Neuronal stem cell (in vitro differentiated cells): ENCODE measurements at regions not wholly inside any gene's neighbourhood (a gene's known extent, or its start where the extent isn't known, plus 50 kb on each side); places are given as distances from the start of the nearest gene placed in this dataset.

Experiments
- DNase-seq: peaks from one replicate; pipeline ENCODE4 v3.0.0-alpha.2; 2013; ENCODE audit warnings: low spot score
- H2AFZ ChIP-seq: one replicate; pipeline ENCODE4 v1.6.1; 2013; ENCODE audit warnings: mild to moderate bottlenecking, low read length, inconsistent platforms
- H2AK5ac ChIP-seq: 2 replicates; pipeline ENCODE4 v1.6.1; 2013; ENCODE audit warnings: low read depth, mild to moderate bottlenecking, inconsistent platforms, low read length, moderate library complexity, mixed read lengths
- H2BK120ac ChIP-seq: 2 replicates; pipeline ENCODE4 v1.6.1; 2013; ENCODE audit warnings: low read depth, mild to moderate bottlenecking, inconsistent platforms, low read length, moderate library complexity, mixed read lengths
- H2BK12ac ChIP-seq: one replicate; pipeline ENCODE4 v1.6.1; 2013; ENCODE audit warnings: low read length, inconsistent platforms
- H2BK15ac ChIP-seq: 2 replicates; pipeline ENCODE4 v1.6.1; 2013; ENCODE audit warnings: mild to moderate bottlenecking, low read length, inconsistent platforms, mixed read lengths
- H2BK5ac ChIP-seq: one replicate; pipeline ENCODE4 v1.6.1; 2013; ENCODE audit warnings: inconsistent platforms, mild to moderate bottlenecking, low read length, moderate library complexity
- H3K14ac ChIP-seq: one replicate; pipeline ENCODE4 v1.6.1; 2013; ENCODE audit warnings: low read length, inconsistent platforms
- H3K18ac ChIP-seq: 2 replicates; pipeline ENCODE4 v1.6.1; 2013; ENCODE audit warnings: low read length, inconsistent platforms
- H3K23ac ChIP-seq: 2 replicates; pipeline ENCODE4 v1.6.1; 2013; ENCODE audit warnings: low read depth, mild to moderate bottlenecking, mixed read lengths, low read length, inconsistent platforms; ENCODE audit not compliant: poor library complexity
- H3K27ac ChIP-seq: replicated peaks from 3 replicates; pipeline ENCODE4 v1.5.1; 2013; ENCODE audit warnings: low read length, inconsistent platforms
- H3K27me3 ChIP-seq, 3 experiments: 2 replicates each; pipeline ENCODE4 v1.6.1; 2013; ENCODE audit warnings: low read length in 3 of 3, mild to moderate bottlenecking in 2 of 3, inconsistent platforms in 1 of 3, low read depth in 1 of 3, mixed read lengths in 1 of 3, moderate library complexity in 1 of 3; ENCODE audit not compliant: control insufficient read depth in 3 of 3, insufficient read depth in 3 of 3
- H3K36me3 ChIP-seq, 2 donors: replicated peaks in 1 of 2; 2 replicates each; pipeline ENCODE4 v1.6.1; 2013; ENCODE audit warnings: low read length in 2 of 2; ENCODE audit not compliant: control insufficient read depth in 2 of 2, insufficient read depth in 2 of 2
- H3K4ac ChIP-seq: 2 replicates; pipeline ENCODE4 v1.6.1; 2013; ENCODE audit warnings: inconsistent platforms, mild to moderate bottlenecking, low read length, moderate library complexity
- H3K4me1 ChIP-seq, 2 donors: 1 replicate in 1 of 2; 2 replicates in 1 of 2; pipeline ENCODE4 v1.6.1; 2013; ENCODE audit warnings: low read length in 2 of 2, low read depth in 1 of 2; ENCODE audit not compliant: control insufficient read depth in 2 of 2, insufficient read depth in 1 of 2
- H3K4me2 ChIP-seq: one replicate; pipeline ENCODE4 v1.6.1; 2013; ENCODE audit warnings: mild to moderate bottlenecking, low read length, inconsistent platforms; ENCODE audit not compliant: insufficient read depth, poor library complexity, severe bottlenecking
- H3K4me3 ChIP-seq, 2 donors: 2 replicates each; pipeline ENCODE4 v1.5.1; 2013; ENCODE audit warnings: low read length in 2 of 2, mild to moderate bottlenecking in 2 of 2, inconsistent platforms in 1 of 2, moderate library complexity in 1 of 2
- H3K79me1 ChIP-seq: one replicate; pipeline ENCODE4 v1.6.1; 2013; ENCODE audit warnings: low read depth, mild to moderate bottlenecking, inconsistent platforms, low read length, moderate library complexity
- H3K9ac ChIP-seq: one replicate; pipeline ENCODE4 v1.6.1; 2013; ENCODE audit warnings: mild to moderate bottlenecking, low read depth, low read length, inconsistent platforms; ENCODE audit not compliant: poor library complexity
- H3K9me3 ChIP-seq, 2 donors: replicated peaks in 1 of 2; 2 replicates each; pipeline versions ENCODE3 to v1.6.1; 2013; ENCODE audit warnings: low read length in 2 of 2, mild to moderate bottlenecking in 2 of 2, inconsistent platforms in 1 of 2, low read depth in 1 of 2, mixed read lengths in 1 of 2, moderate library complexity in 1 of 2; ENCODE audit not compliant: control insufficient read depth in 2 of 2, insufficient read depth in 1 of 2
- H4K8ac ChIP-seq: one replicate; pipeline ENCODE4 v1.6.1; 2013; ENCODE audit warnings: low read depth, mild to moderate bottlenecking, inconsistent platforms, low read length, moderate library complexity
- H4K91ac ChIP-seq: one replicate; pipeline ENCODE4 v1.6.1; 2013; ENCODE audit warnings: low read length, low read depth, mild to moderate bottlenecking, inconsistent platforms; ENCODE audit not compliant: poor library complexity
- WGBS, 2 donors: extraction: QIAGEN DNeasy Blood & Tissue Kit; methylation state at CpG; one replicate each; pipeline ENCODE4 v1.1.7; 2013; ENCODE audit warnings: missing lambda C conversion rate in 2 of 2, mixed read lengths in 1 of 2; ENCODE audit not compliant: insufficient read length in 2 of 2, insufficient replicate concordance in 1 of 2; ENCODE audit errors: extremely low coverage in 2 of 2; 5-methylcytosine and 5-hydroxymethylcytosine counted together

DNA sequence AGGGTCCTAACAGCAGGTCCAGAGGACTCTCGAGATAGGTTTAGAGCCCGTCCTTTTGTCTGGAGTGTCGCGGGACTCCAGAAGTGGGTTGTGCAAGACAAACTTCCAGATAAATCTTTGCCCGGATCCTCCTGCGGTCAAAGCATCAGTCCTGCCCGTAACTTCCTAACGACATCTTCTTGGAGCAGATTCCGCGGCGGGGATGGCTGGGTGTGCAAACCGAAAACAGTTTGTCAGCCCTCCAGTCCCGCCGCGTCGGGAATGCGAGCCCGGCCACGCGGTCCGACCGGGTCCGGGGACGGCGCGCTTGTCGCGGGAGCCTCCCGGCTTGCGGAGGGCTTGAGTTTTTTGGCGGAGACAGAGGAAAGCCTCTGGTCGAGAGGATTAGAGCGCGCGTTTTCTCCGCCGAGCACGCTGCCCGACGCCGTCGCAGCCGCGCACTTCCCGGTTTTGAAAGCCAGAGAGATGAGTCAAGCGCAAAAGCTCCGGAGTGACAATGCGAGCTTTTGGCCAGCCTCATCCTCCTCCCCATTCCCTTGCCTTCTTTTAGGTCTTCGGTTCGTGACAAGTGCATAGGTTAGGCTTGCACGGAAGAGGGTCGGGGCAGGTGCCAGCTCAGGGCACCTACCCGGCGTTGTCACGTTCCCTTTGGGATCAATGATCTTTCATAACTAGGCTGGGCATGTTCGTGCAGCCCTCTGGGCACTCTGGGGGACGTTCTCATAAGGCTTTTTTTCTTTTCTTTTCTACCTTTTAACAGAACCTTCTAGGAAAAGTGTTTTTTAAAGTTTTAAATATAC, 91.3 kb upstream of the PRDM1 start:
- Histone ChIP-seq H3K4ac (no peak overlapping the region), H3K27ac (no peak overlapping the region), H2AFZ (peak overlapping the region; percentile 96), H2BK15ac (peak overlapping the region; percentile 5), H3K4me1 (peaks cover 0 to 10% of the 10 kb centered on the region in 2 donors), H3K4me2 (peak overlapping the region; percentile 74), H3K23ac (peak overlapping the region; percentile 34), H3K27me3 (peaks cover 14 to 79% (median 54%) of the 10 kb centered on the region in 3 experiments), H2BK12ac (no peak overlapping the region), H3K18ac (peak overlapping the region; percentile 82), H4K91ac (no peak overlapping the region), H3K4me3 (peak overlapping the region; percentile 32 to 72), H3K9me3 (peaks cover 0 to 12% of the 10 kb centered on the region in 2 donors), H2BK5ac (no peak overlapping the region), H2AK5ac (no peak overlapping the region), H3K36me3 (no peaks in the 10 kb centered on the region), H4K8ac (no peak overlapping the region), H3K9ac (peak overlapping the region; percentile 74), H2BK120ac (no peak overlapping the region), H3K79me1 (no peaks in the 10 kb centered on the region), H3K14ac (no peak overlapping the region)
- no CpG with 5 or more reads among the region's 57 CpGs for WGBS, 2 donors
- peak; percentile 67 for DNase-seq

- H3K18ac ChIP-seq: no peak overlapping the region
- H2AK5ac ChIP-seq: no peak overlapping the region
- no peak overlapping the region for H2BK5ac ChIP-seq
- H4K8ac ChIP-seq: no peak overlapping the region
- H3K9me3 ChIP-seq: peaks cover 0 to 12% of the 10 kb centered on the region in 2 donors
- no peaks in the 10 kb centered on the region for H3K36me3 ChIP-seq
- H4K91ac ChIP-seq: no peak overlapping the region
- no CpG with 5 or more reads among the region's 44 CpGs for WGBS, 2 donors
- peak; percentile 37 for DNase-seq
- H3K14ac ChIP-seq: no peak overlapping the region
- no peak overlapping the region for H3K23ac ChIP-seq
- peak overlapping the region; percentile 74 for H3K4me2 ChIP-seq
- H3K4me3 ChIP-seq: peak overlapping the region; percentile 32 to 72
- peaks cover 0 to 10% of the 10 kb centered on the region in 2 donors for H3K4me1 ChIP-seq
- no peak overlapping the region for H2BK12ac ChIP-seq
- H2BK15ac ChIP-seq: no peak overlapping the region
- peak overlapping the region; percentile 96 for H2AFZ ChIP-seq
- H3K4ac ChIP-seq: no peak overlapping the region
- no peak overlapping the region for H2BK120ac ChIP-seq
- peaks cover 14 to 86% (median 58%) of the 10 kb centered on the region in 3 experiments for H3K27me3 ChIP-seq
- no peaks in the 10 kb centered on the region for H3K79me1 ChIP-seq
- no peak overlapping the region for H3K9ac ChIP-seq
- H3K27ac ChIP-seq: no peak overlapping the region
Observed at GRCh38 chr6:105994118-105994590, 92.0 kb upstream of the PRDM1 start.

GRCh38 chr6:105993341-105994117, 92.6 kb upstream of the PRDM1 start:
- WGBS, 2 donors: no CpG with 5 or more reads among the region's 23 CpGs
- no peak overlapping the region for H3K4ac ChIP-seq
- H3K4me2 ChIP-seq: peak overlapping the region; percentile 74
- H3K4me3 ChIP-seq: no peak overlapping the region
- DNase-seq: no peak
- H3K27ac ChIP-seq: no peak overlapping the region
- H3K27me3 ChIP-seq: peaks cover 14 to 92% (median 60%) of the 10 kb centered on the region in 3 experiments
- peak overlapping the region; percentile 96 for H2AFZ ChIP-seq
- no peak overlapping the region for H2BK15ac ChIP-seq
- H3K79me1 ChIP-seq: no peaks in the 10 kb centered on the region
- no peak overlapping the region for H3K14ac ChIP-seq
- no peak overlapping the region for H2BK120ac ChIP-seq
- no peak overlapping the region for H3K18ac ChIP-seq
- H3K9ac ChIP-seq: no peak overlapping the region
- H3K4me1 ChIP-seq: peaks cover 0 to 10% of the 10 kb centered on the region in 2 donors
- H3K36me3 ChIP-seq: no peaks in the 10 kb centered on the region
- H2BK5ac ChIP-seq: no peak overlapping the region
- H2BK12ac ChIP-seq: no peak overlapping the region
- no peak overlapping the region for H2AK5ac ChIP-seq
- no peak overlapping the region for H3K23ac ChIP-seq
- no peak overlapping the region for H4K8ac ChIP-seq
- H4K91ac ChIP-seq: no peak overlapping the region
- H3K9me3 ChIP-seq: peaks cover 0 to 12% of the 10 kb centered on the region in 2 donors
